ENCODE measurements at regions not wholly inside any gene's neighbourhood (a gene's known extent, or its start where the extent isn't known, plus 50 kb on each side); places are given as distances from the start of the nearest gene placed in this dataset.

DNA sequence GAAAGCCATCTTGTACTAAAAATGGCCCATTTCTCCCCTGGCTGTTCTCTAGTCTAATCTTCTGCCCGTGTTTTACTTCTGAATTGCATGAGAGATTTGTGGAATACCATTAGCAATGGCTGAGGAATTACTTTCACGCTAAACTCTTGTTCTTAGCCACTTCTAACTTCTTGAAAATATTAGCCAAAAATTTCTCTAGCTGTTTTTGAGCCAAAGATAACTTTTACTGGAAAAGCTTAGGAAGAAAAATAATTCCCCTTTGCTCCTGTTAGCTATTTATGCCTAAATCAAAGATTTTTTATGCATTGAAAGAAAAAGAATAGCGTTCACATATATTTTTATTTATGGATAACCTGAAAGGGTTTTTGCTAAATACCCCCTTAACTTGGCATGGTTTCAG lies 287.8 kb downstream of the MTRR start:
- no peak for TF ChIP-seq POLR2A (IDR thresholded peaks at IDR 0.05; ENCODE audit: low read length)
- TF ChIP-seq, protein P1, sequence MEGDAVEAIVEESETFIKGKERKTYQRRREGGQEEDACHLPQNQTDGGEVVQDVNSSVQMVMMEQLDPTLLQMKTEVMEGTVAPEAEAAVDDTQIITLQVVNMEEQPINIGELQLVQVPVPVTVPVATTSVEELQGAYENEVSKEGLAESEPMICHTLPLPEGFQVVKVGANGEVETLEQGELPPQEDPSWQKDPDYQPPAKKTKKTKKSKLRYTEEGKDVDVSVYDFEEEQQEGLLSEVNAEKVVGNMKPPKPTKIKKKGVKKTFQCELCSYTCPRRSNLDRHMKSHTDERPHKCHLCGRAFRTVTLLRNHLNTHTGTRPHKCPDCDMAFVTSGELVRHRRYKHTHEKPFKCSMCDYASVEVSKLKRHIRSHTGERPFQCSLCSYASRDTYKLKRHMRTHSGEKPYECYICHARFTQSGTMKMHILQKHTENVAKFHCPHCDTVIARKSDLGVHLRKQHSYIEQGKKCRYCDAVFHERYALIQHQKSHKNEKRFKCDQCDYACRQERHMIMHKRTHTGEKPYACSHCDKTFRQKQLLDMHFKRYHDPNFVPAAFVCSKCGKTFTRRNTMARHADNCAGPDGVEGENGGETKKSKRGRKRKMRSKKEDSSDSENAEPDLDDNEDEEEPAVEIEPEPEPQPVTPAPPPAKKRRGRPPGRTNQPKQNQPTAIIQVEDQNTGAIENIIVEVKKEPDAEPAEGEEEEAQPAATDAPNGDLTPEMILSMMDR (IDR thresholded peaks at IDR 0.05), result no peak
- no peak for TF ChIP-seq CEBPB (IDR thresholded peaks at IDR 0.05)
- no peak for TF ChIP-seq MAFK (IDR thresholded peaks at IDR 0.05; ENCODE audit: partially characterized antibody)
- no peak for TF ChIP-seq TFCP2L1 (CRISPR knock-in tag; IDR thresholded peaks at IDR 0.05)
- no peak for TF ChIP-seq RAD21 (conservative IDR thresholded peaks at IDR 0.05 in 1 of 2, IDR thresholded peaks at IDR 0.05 in 1 of 2)
- TF ChIP-seq, protein P2, sequence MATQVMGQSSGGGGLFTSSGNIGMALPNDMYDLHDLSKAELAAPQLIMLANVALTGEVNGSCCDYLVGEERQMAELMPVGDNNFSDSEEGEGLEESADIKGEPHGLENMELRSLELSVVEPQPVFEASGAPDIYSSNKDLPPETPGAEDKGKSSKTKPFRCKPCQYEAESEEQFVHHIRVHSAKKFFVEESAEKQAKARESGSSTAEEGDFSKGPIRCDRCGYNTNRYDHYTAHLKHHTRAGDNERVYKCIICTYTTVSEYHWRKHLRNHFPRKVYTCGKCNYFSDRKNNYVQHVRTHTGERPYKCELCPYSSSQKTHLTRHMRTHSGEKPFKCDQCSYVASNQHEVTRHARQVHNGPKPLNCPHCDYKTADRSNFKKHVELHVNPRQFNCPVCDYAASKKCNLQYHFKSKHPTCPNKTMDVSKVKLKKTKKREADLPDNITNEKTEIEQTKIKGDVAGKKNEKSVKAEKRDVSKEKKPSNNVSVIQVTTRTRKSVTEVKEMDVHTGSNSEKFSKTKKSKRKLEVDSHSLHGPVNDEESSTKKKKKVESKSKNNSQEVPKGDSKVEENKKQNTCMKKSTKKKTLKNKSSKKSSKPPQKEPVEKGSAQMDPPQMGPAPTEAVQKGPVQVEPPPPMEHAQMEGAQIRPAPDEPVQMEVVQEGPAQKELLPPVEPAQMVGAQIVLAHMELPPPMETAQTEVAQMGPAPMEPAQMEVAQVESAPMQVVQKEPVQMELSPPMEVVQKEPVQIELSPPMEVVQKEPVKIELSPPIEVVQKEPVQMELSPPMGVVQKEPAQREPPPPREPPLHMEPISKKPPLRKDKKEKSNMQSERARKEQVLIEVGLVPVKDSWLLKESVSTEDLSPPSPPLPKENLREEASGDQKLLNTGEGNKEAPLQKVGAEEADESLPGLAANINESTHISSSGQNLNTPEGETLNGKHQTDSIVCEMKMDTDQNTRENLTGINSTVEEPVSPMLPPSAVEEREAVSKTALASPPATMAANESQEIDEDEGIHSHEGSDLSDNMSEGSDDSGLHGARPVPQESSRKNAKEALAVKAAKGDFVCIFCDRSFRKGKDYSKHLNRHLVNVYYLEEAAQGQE (IDR thresholded peaks at IDR 0.05), result no peak
- TF ChIP-seq MAZ (IDR thresholded peaks at IDR 0.05; ENCODE audit: borderline replicate concordance, low read depth, low read length), result no peak
- no peak for TF ChIP-seq EHMT2 (IDR thresholded peaks at IDR 0.05; ENCODE audit: low read depth)
- TF ChIP-seq, protein P3, sequence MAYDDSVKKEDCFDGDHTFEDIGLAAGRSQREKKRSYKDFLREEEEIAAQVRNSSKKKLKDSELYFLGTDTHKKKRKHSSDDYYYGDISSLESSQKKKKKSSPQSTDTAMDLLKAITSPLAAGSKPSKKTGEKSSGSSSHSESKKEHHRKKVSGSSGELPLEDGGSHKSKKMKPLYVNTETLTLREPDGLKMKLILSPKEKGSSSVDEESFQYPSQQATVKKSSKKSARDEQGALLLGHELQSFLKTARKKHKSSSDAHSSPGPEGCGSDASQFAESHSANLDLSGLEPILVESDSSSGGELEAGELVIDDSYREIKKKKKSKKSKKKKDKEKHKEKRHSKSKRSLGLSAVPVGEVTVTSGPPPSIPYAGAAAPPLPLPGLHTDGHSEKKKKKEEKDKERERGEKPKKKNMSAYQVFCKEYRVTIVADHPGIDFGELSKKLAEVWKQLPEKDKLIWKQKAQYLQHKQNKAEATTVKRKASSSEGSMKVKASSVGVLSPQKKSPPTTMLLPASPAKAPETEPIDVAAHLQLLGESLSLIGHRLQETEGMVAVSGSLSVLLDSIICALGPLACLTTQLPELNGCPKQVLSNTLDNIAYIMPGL (CRISPR knock-in tag; IDR thresholded peaks at IDR 0.05; ENCODE audit: borderline replicate concordance), result no peak
- no peak for TF ChIP-seq RNF2 (IDR thresholded peaks at IDR 0.05; ENCODE audit: borderline replicate concordance, low read depth)
